ENCODE measurements at regions not wholly inside any gene's neighbourhood (a gene's known extent, or its start where the extent isn't known, plus 50 kb on each side); places are given as distances from the start of the nearest gene placed in this dataset.

DNA sequence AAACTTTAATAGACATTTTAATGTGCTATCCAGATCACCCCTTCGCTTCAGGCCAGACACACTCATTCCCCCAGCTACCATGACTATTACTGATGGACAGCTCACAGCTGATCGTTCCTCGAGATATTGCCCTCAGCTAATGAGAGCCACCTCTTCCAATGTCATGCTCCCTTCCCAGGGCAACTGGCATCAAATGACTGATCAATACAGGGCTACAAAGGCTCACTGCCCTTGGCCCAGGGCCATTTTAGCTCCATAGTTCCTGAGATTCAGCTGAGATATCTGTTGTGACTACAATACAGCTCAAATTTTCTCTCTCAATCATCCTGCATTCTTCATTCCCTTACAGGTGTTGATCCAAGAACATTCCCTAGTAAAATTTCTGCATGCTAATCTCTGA is 104.5 kb upstream of the PKN2 start:
- no peak overlapping the region for H3K27ac ChIP-seq (ENCODE audit: low read depth, low read length)
- no peaks in the 10 kb centered on the region for H3K9me3 ChIP-seq (ENCODE audit: insufficient read depth, low read depth, low read length)
- Mint-ChIP-seq H3K27ac (ENCODE audit: unreplicated experiment) (no peak overlapping the region), H3K27me3 (ENCODE audit: low read depth, unreplicated experiment) (no peaks in the 10 kb centered on the region), H3K4me3 (ENCODE audit: unreplicated experiment) (no peak overlapping the region), H3K36me3 (ENCODE audit: low read depth, unreplicated experiment) (no peaks in the 10 kb centered on the region), H3K4me1 (ENCODE audit: low read depth, unreplicated experiment) (no peaks in the 10 kb centered on the region), H3K9me3 (ENCODE audit: unreplicated experiment) (no peaks in the 10 kb centered on the region)
- H2AFZ ChIP-seq (ENCODE audit: low read depth, low read length) = no peak overlapping the region
- H3K36me3 ChIP-seq (ENCODE audit: insufficient read depth, low read length) = no peaks in the 10 kb centered on the region
- H3K4me1 ChIP-seq (ENCODE audit: insufficient read depth, low read length) = no peaks in the 10 kb centered on the region
- TF ChIP-seq, protein P1, sequence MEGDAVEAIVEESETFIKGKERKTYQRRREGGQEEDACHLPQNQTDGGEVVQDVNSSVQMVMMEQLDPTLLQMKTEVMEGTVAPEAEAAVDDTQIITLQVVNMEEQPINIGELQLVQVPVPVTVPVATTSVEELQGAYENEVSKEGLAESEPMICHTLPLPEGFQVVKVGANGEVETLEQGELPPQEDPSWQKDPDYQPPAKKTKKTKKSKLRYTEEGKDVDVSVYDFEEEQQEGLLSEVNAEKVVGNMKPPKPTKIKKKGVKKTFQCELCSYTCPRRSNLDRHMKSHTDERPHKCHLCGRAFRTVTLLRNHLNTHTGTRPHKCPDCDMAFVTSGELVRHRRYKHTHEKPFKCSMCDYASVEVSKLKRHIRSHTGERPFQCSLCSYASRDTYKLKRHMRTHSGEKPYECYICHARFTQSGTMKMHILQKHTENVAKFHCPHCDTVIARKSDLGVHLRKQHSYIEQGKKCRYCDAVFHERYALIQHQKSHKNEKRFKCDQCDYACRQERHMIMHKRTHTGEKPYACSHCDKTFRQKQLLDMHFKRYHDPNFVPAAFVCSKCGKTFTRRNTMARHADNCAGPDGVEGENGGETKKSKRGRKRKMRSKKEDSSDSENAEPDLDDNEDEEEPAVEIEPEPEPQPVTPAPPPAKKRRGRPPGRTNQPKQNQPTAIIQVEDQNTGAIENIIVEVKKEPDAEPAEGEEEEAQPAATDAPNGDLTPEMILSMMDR (IDR thresholded peaks at IDR 0.05; ENCODE audit: insufficient read depth, low read depth, low read length) = no peak
- no peak for TF ChIP-seq EZH2 (IDR thresholded peaks at IDR 0.05; ENCODE audit: insufficient read depth, low read length)
- no peak overlapping the region for H3K4me2 ChIP-seq (ENCODE audit: low read length)
- no peak for FAIRE-seq
- no peak overlapping the region for H3K9ac ChIP-seq (ENCODE audit: low read length)
- no peaks in the 10 kb centered on the region for H3K79me2 ChIP-seq (ENCODE audit: insufficient read depth, low read length)
- H4K20me1 ChIP-seq (ENCODE audit: insufficient read depth, low read length) = no peaks in the 10 kb centered on the region
- no peak for DNase-seq (ENCODE audit: low read depth)
- no peak overlapping the region for H3K4me3 ChIP-seq (ENCODE audit: insufficient read depth, low read depth, low read length)
- H3K27me3 ChIP-seq (ENCODE audit: insufficient read depth, low read length) = no peaks in the 10 kb centered on the region

DNA sequence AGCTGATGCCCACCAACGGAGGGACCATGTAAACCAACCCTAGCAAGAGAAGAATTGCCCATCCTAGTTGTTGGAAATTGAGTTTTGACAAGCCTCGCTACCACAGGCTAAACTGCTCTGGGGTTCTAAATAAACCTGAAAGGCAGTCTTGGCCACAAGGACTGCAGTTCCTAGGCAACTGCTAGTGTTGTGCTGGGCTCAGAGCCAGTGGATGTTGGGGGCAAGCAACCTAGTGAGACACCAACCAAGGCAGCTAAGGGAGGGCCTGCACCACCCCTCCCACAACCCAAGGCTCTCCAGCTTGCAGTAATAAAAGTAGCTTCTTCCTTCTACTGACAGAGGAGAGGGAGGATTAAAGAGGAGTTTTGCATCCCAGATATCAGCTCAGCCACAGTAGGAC is 102.4 kb upstream of the PKN2 start:
- no peaks in the 10 kb centered on the region for H3K4me1 ChIP-seq (ENCODE audit: insufficient read depth, low read length)
- no peaks in the 10 kb centered on the region for H3K4me1 Mint-ChIP-seq (ENCODE audit: low read depth, unreplicated experiment)
- TF ChIP-seq EZH2 (IDR thresholded peaks at IDR 0.05; ENCODE audit: insufficient read depth, low read length) = no peak
- TF ChIP-seq, protein P1 (IDR thresholded peaks at IDR 0.05; ENCODE audit: insufficient read depth, low read depth, low read length) = no peak

DNA sequence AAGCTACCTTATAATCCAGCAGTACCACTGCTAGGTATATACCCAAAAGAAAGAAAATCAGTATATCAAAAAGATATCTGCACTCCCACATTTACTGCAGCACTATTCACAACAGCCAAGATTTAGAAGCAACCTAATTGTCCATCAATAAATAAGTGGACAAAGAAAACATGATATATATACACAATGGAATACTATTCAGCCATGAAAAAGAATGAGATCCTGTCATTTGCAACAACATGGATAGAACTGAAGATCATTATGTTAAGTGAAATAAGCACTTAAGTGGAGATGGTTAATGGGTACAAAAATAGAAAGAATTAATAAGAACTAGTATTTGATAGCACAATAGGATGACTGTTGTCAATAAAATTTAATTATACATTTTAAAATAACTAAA is 90.7 kb upstream of the PKN2 start:
- H3K4me1 Mint-ChIP-seq (ENCODE audit: low read depth, unreplicated experiment) = no peaks in the 10 kb centered on the region
- Histone ChIP-seq H3K4me3 (ENCODE audit: insufficient read depth, low read depth, low read length) (no peak overlapping the region), H4K20me1 (ENCODE audit: insufficient read depth, low read length) (no peaks in the 10 kb centered on the region), H3K9me3 (ENCODE audit: insufficient read depth, low read depth, low read length) (no peaks in the 10 kb centered on the region), H3K79me2 (ENCODE audit: insufficient read depth, low read length) (no peaks in the 10 kb centered on the region), H2AFZ (ENCODE audit: low read depth, low read length) (no peak overlapping the region), H3K4me1 (ENCODE audit: insufficient read depth, low read length) (no peaks in the 10 kb centered on the region), H3K9ac (ENCODE audit: low read length) (no peak overlapping the region), H3K27ac (ENCODE audit: low read depth, low read length) (no peak overlapping the region), H3K27me3 (ENCODE audit: insufficient read depth, low read length) (no peaks in the 10 kb centered on the region), H3K36me3 (ENCODE audit: insufficient read depth, low read length) (no peaks in the 10 kb centered on the region), H3K4me2 (ENCODE audit: low read length) (no peak overlapping the region)
- peaks cover 21% of the 10 kb centered on the region for H3K9me3 Mint-ChIP-seq (ENCODE audit: unreplicated experiment)
- FAIRE-seq (no peak), DNase-seq (ENCODE audit: low read depth) (no peak)
- H3K27me3 Mint-ChIP-seq (ENCODE audit: low read depth, unreplicated experiment) = no peaks in the 10 kb centered on the region
- no peaks in the 10 kb centered on the region for H3K36me3 Mint-ChIP-seq (ENCODE audit: low read depth, unreplicated experiment)
- no peak for TF ChIP-seq EZH2 (IDR thresholded peaks at IDR 0.05; ENCODE audit: insufficient read depth, low read length)
- TF ChIP-seq, protein P1 (IDR thresholded peaks at IDR 0.05; ENCODE audit: insufficient read depth, low read depth, low read length) = no peak
- no peak overlapping the region for H3K27ac Mint-ChIP-seq (ENCODE audit: unreplicated experiment)
- H3K4me3 Mint-ChIP-seq (ENCODE audit: unreplicated experiment) = no peak overlapping the region

More for the DNA sequence above, 102.4 kb upstream of the PKN2 start:
- DNase-seq (ENCODE audit: low read depth) (no peak), FAIRE-seq (no peak)
- Histone ChIP-seq H3K9me3 (ENCODE audit: insufficient read depth, low read depth, low read length) (no peaks in the 10 kb centered on the region), H3K27me3 (ENCODE audit: insufficient read depth, low read length) (no peaks in the 10 kb centered on the region), H4K20me1 (ENCODE audit: insufficient read depth, low read length) (no peaks in the 10 kb centered on the region), H3K4me2 (ENCODE audit: low read length) (no peak overlapping the region), H3K4me3 (ENCODE audit: insufficient read depth, low read depth, low read length) (no peak overlapping the region), H2AFZ (ENCODE audit: low read depth, low read length) (no peak overlapping the region), H3K79me2 (ENCODE audit: insufficient read depth, low read length) (no peaks in the 10 kb centered on the region), H3K9ac (ENCODE audit: low read length) (no peak overlapping the region), H3K36me3 (ENCODE audit: insufficient read depth, low read length) (no peaks in the 10 kb centered on the region), H3K27ac (ENCODE audit: low read depth, low read length) (no peak overlapping the region)
- Mint-ChIP-seq H3K36me3 (ENCODE audit: low read depth, unreplicated experiment) (no peaks in the 10 kb centered on the region), H3K27me3 (ENCODE audit: low read depth, unreplicated experiment) (no peaks in the 10 kb centered on the region), H3K4me3 (ENCODE audit: unreplicated experiment) (no peak overlapping the region), H3K9me3 (ENCODE audit: unreplicated experiment) (peaks cover 4% of the 10 kb centered on the region), H3K27ac (ENCODE audit: unreplicated experiment) (no peak overlapping the region)
